Muscle of leg (tissue), 3 donors: ENCODE measurements at regions not wholly inside any gene's neighbourhood (a gene's known extent, or its start where the extent isn't known, plus 50 kb on each side); places are given as distances from the start of the nearest gene placed in this dataset.

Experiments used
- DNase-seq: peaks from one replicate; pipeline ENCODE4 v3.0.0; 2013
- H3K27ac ChIP-seq: one replicate; pipeline ENCODE4 v1.5.1; 2013; ENCODE audit warnings: mild to moderate bottlenecking, low read length, control low read depth
- H3K27me3 ChIP-seq: one replicate; pipeline ENCODE4 v1.6.1; 2013; ENCODE audit warnings: low read length; ENCODE audit not compliant: control insufficient read depth, insufficient read depth
- H3K36me3 ChIP-seq: one replicate; pipeline ENCODE4 v1.6.1; 2013; ENCODE audit warnings: low read length; ENCODE audit not compliant: control insufficient read depth, insufficient read depth
- H3K4me1 ChIP-seq: one replicate; pipeline ENCODE4 v1.6.1; 2013; ENCODE audit warnings: low read length; ENCODE audit not compliant: control insufficient read depth, insufficient read depth
- H3K4me3 ChIP-seq: one replicate; pipeline ENCODE4 v1.5.1; 2013; ENCODE audit warnings: low read length, control low read depth
- H3K9me3 ChIP-seq: replicated peaks from 2 replicates; pipeline ENCODE4 v1.6.1; 2013; ENCODE audit warnings: low read depth, low read length; ENCODE audit not compliant: control insufficient read depth
- WGBS: methylation state at CpG from one replicate; pipeline ENCODE4 v1.1.5; 2013; ENCODE audit warnings: missing lambda C conversion rate; ENCODE audit not compliant: insufficient coverage; 5-methylcytosine and 5-hydroxymethylcytosine counted together

- no peaks in the 10 kb centered on the region for H3K9me3 ChIP-seq
- H3K4me1 ChIP-seq, result peaks cover 33% of the 10 kb centered on the region
- no peak overlapping the region for H3K27ac ChIP-seq
- no peaks in the 10 kb centered on the region for H3K27me3 ChIP-seq
- no peaks in the 10 kb centered on the region for H3K36me3 ChIP-seq
- DNase-seq, result no peak
- no peak overlapping the region for H3K4me3 ChIP-seq
- WGBS, result 74% methylated on average over 2 of the region's 3 CpGs
Observed at GRCh38 chr12:123041042-123041531, 60.6 kb downstream of the ARL6IP4 start.

GRCh38 chr12:123040106-123040505, 59.6 kb downstream of the ARL6IP4 start:
- Histone ChIP-seq H3K4me1 (peaks cover 23% of the 10 kb centered on the region), H3K27ac (no peak overlapping the region), H3K36me3 (no peaks in the 10 kb centered on the region), H3K27me3 (no peaks in the 10 kb centered on the region), H3K4me3 (no peak overlapping the region), H3K9me3 (no peaks in the 10 kb centered on the region)
- WGBS, result no CpG with 5 or more reads among the region's 2 CpGs
- no peak for DNase-seq

- Histone ChIP-seq H3K27me3 (no peaks in the 10 kb centered on the region), H3K9me3 (no peaks in the 10 kb centered on the region), H3K4me3 (no peak overlapping the region), H3K4me1 (peaks cover 20% of the 10 kb centered on the region), H3K36me3 (no peaks in the 10 kb centered on the region), H3K27ac (no peak overlapping the region)
- WGBS, result 88% methylated on average over 1 of the region's 6 CpGs
- no peak for DNase-seq
Observed at GRCh38 chr12:123038966-123039365, 58.5 kb downstream of the ARL6IP4 start.

- no peak overlapping the region for H3K27ac ChIP-seq
- DNase-seq, result no peak
- H3K9me3 ChIP-seq, result no peaks in the 10 kb centered on the region
- H3K36me3 ChIP-seq, result no peaks in the 10 kb centered on the region
- 85% methylated on average over 4 of the region's 7 CpGs for WGBS
- H3K4me3 ChIP-seq, result no peak overlapping the region
- no peaks in the 10 kb centered on the region for H3K27me3 ChIP-seq
- peaks cover 16% of the 10 kb centered on the region for H3K4me1 ChIP-seq
Observed at GRCh38 chr12:123038486-123038885, 58.0 kb downstream of the ARL6IP4 start.

- Histone ChIP-seq H3K4me1 (peaks cover 9% of the 10 kb centered on the region), H3K36me3 (no peaks in the 10 kb centered on the region), H3K9me3 (no peaks in the 10 kb centered on the region), H3K27ac (no peak overlapping the region), H3K4me3 (no peak overlapping the region), H3K27me3 (no peaks in the 10 kb centered on the region)
- no peak for DNase-seq
- 57% methylated on average over 5 of the region's 6 CpGs for WGBS
Observed at GRCh38 chr12:123037791-123038190, 57.3 kb downstream of the ARL6IP4 start.

- H3K9me3 ChIP-seq, result no peaks in the 10 kb centered on the region
- no peaks in the 10 kb centered on the region for H3K36me3 ChIP-seq
- no peaks in the 10 kb centered on the region for H3K27me3 ChIP-seq
- H3K27ac ChIP-seq, result no peak overlapping the region
- DNase-seq, result no peak
- H3K4me1 ChIP-seq, result no peaks in the 10 kb centered on the region
- 67% methylated on average over 3 of the region's 4 CpGs for WGBS
- no peak overlapping the region for H3K4me3 ChIP-seq
Observed at GRCh38 chr12:123036466-123037285, 56.2 kb downstream of the ARL6IP4 start.

- WGBS, result 85% methylated on average over 2 of the region's 5 CpGs
- Histone ChIP-seq H3K9me3 (no peaks in the 10 kb centered on the region), H3K27me3 (no peaks in the 10 kb centered on the region), H3K36me3 (peaks cover 4% of the 10 kb centered on the region), H3K4me1 (no peaks in the 10 kb centered on the region), H3K27ac (no peak overlapping the region), H3K4me3 (no peak overlapping the region)
- no peak for DNase-seq
Observed at GRCh38 chr12:123035841-123036240, 55.4 kb downstream of the ARL6IP4 start.

GRCh38 chr12:123034865-123035264, 54.4 kb downstream of the ARL6IP4 start:
- Histone ChIP-seq H3K4me3 (no peak overlapping the region), H3K4me1 (no peaks in the 10 kb centered on the region), H3K27ac (no peak overlapping the region), H3K36me3 (peaks cover 7% of the 10 kb centered on the region), H3K9me3 (no peaks in the 10 kb centered on the region), H3K27me3 (no peaks in the 10 kb centered on the region)
- WGBS, result no CpG with 5 or more reads among the region's 4 CpGs
- DNase-seq, result peak; percentile 40

- peaks cover 8% of the 10 kb centered on the region for H3K36me3 ChIP-seq
- H3K4me3 ChIP-seq, result no peak overlapping the region
- no peak overlapping the region for H3K27ac ChIP-seq
- H3K27me3 ChIP-seq, result no peaks in the 10 kb centered on the region
- H3K4me1 ChIP-seq, result no peaks in the 10 kb centered on the region
- 84% methylated on average over 20 of the region's 21 CpGs for WGBS
- H3K9me3 ChIP-seq, result no peaks in the 10 kb centered on the region
- DNase-seq, result no peak
Observed at GRCh38 chr12:123034022-123034541, 53.6 kb downstream of the ARL6IP4 start.

- 69% methylated on average over 3 of the region's 3 CpGs for WGBS
- Histone ChIP-seq H3K36me3 (peaks cover 11% of the 10 kb centered on the region), H3K27me3 (no peaks in the 10 kb centered on the region), H3K27ac (no peak overlapping the region), H3K4me1 (no peaks in the 10 kb centered on the region), H3K4me3 (no peak overlapping the region), H3K9me3 (no peaks in the 10 kb centered on the region)
- no peak for DNase-seq
Observed at GRCh38 chr12:123033392-123034021, 53.0 kb downstream of the ARL6IP4 start.
